CD4-positive, alpha-beta memory T cell (primary cell): ENCODE measurements at regions not wholly inside any gene's neighbourhood (a gene's known extent, or its start where the extent isn't known, plus 50 kb on each side); places are given as distances from the start of the nearest gene placed in this dataset.

Source experiments
- CTCF ChIA-PET: fragments of 350-600 bp; sonication (Branson Sonifier 250); formaldehyde crosslinking; loops from one replicate; lab custom pipeline; 2021; ENCODE audit warnings: inconsistent platforms; ENCODE audit not compliant: partially characterized antibody; lab: Charles Lee
- POLR2A ChIA-PET: fragments of 350-600 bp; sonication (Branson Sonifier 250); formaldehyde crosslinking; loops from one replicate; lab custom pipeline; 2021; ENCODE audit not compliant: partially characterized antibody; lab: Charles Lee
- DNase-seq, 5 donors: peaks; one replicate each; pipeline versions ENCODE4 v3.0.0 to v3.0.0-alpha.2; 2020 to 2022; ENCODE audit warnings: mixed read lengths in 1 of 5
- H3K27ac ChIP-seq: one replicate; pipeline ENCODE4 v1.7.0; 2013; ENCODE audit warnings: low read depth, low read length
- H3K27me3 ChIP-seq: 2 replicates; pipeline ENCODE4 v1.7.0; 2013; ENCODE audit warnings: mild to moderate bottlenecking, low read length, moderate library complexity; ENCODE audit not compliant: insufficient read depth
- H3K36me3 ChIP-seq: 2 replicates; pipeline ENCODE4 v1.7.0; 2013; ENCODE audit warnings: mild to moderate bottlenecking, low read length, moderate library complexity; ENCODE audit not compliant: insufficient read depth
- H3K4me1 ChIP-seq: 2 replicates; pipeline ENCODE4 v1.7.0; 2013; ENCODE audit warnings: mild to moderate bottlenecking, low read length, moderate library complexity; ENCODE audit not compliant: insufficient read depth
- H3K4me3 ChIP-seq, 2 donors: one replicate each; pipeline ENCODE4 v1.7.0; 2013; ENCODE audit warnings: low read length in 2 of 2, mild to moderate bottlenecking in 1 of 2
- H3K9me3 ChIP-seq, 2 donors: one replicate each; pipeline ENCODE4 v1.7.0; 2013; ENCODE audit warnings: low read length in 2 of 2, control low read depth in 1 of 2; ENCODE audit not compliant: control insufficient read depth in 1 of 2
- H3K27ac Mint-ChIP-seq, 7 donors: one replicate each; pipeline ENCODE4 v1.8.0; 2020 to 2021; ENCODE audit warnings: mixed read lengths in 7 of 7, mild to moderate bottlenecking in 6 of 7, inconsistent platforms in 3 of 7, moderate library complexity in 3 of 7
- H3K27me3 Mint-ChIP-seq, 2 donors: one replicate each; pipeline ENCODE4 v1.8.0; 2020 to 2021; ENCODE audit warnings: mixed read lengths in 2 of 2
- H3K36me3 Mint-ChIP-seq, 2 donors: one replicate each; pipeline ENCODE4 v1.8.0; 2020 to 2021; ENCODE audit warnings: mixed read lengths in 2 of 2, inconsistent platforms in 1 of 2, mild to moderate bottlenecking in 1 of 2
- H3K4me1 Mint-ChIP-seq, 4 donors: one replicate each; pipeline ENCODE4 v1.8.0; 2020 to 2021; ENCODE audit warnings: mixed read lengths in 4 of 4, mild to moderate bottlenecking in 1 of 4
- H3K4me3 Mint-ChIP-seq, 8 donors: one replicate each; pipeline ENCODE4 v1.8.0; 2020 to 2021; ENCODE audit warnings: mixed read lengths in 8 of 8, mild to moderate bottlenecking in 7 of 8, moderate library complexity in 6 of 8, inconsistent platforms in 3 of 8
- H3K9me3 Mint-ChIP-seq, 8 donors: one replicate each; pipeline ENCODE4 v1.8.0; 2020 to 2021; ENCODE audit warnings: mixed read lengths in 8 of 8, mild to moderate bottlenecking in 5 of 8, inconsistent platforms in 3 of 8, moderate library complexity in 1 of 8
- intact Hi-C: fragments of 100-400 bp; cut with micrococcal nuclease; formaldehyde crosslinking; loops from one replicate; pipeline ENCODE4 v1.15.1; 2023

- CTCF ChIA-PET: no interaction called here
- Histone ChIP-seq H3K27me3 (no peaks in the 10 kb centered on the region), H3K9me3 (no peaks in the 10 kb centered on the region), H3K4me1 (no peaks in the 10 kb centered on the region), H3K27ac (no peak overlapping the region), H3K36me3 (no peaks in the 10 kb centered on the region), H3K4me3 (no peak overlapping the region)
- Mint-ChIP-seq H3K4me3 (no peak overlapping the region), H3K9me3 (peaks cover 0 to 6% (median 3%) of the 10 kb centered on the region in 8 donors), H3K36me3 (no peaks in the 10 kb centered on the region), H3K4me1 (no peaks in the 10 kb centered on the region), H3K27me3 (no peaks in the 10 kb centered on the region), H3K27ac (no peak overlapping the region)
- no peak for DNase-seq
- POLR2A ChIA-PET: no interaction called here
- intact Hi-C loops: no loop called here
These were observed 1138.0 kb upstream of the SLC10A2 start for GRCh38 chr13:104204177-104204576.

- Histone ChIP-seq H3K36me3 (no peaks in the 10 kb centered on the region), H3K9me3 (no peaks in the 10 kb centered on the region), H3K4me1 (no peaks in the 10 kb centered on the region), H3K4me3 (no peak overlapping the region), H3K27ac (no peak overlapping the region), H3K27me3 (no peaks in the 10 kb centered on the region)
- H3K36me3 Mint-ChIP-seq: no peaks in the 10 kb centered on the region
- H3K27ac Mint-ChIP-seq: no peak overlapping the region
- H3K4me3 Mint-ChIP-seq: no peak overlapping the region
- peaks cover 0 to 9% (median 1%) of the 10 kb centered on the region in 8 donors for H3K9me3 Mint-ChIP-seq
- H3K27me3 Mint-ChIP-seq: no peaks in the 10 kb centered on the region
- ChIA-PET POLR2A (no interaction called here), CTCF (interaction anchor here (1.1 kb wide), 1 partner anchor 9 kb away, joined by 3 read pairs; no protein-coding TSS in a partner anchor)
- DNase-seq: no peak
- intact Hi-C loops: no loop called here
- H3K4me1 Mint-ChIP-seq: no peaks in the 10 kb centered on the region
These were observed 1132.6 kb upstream of the SLC10A2 start for GRCh38 chr13:104198801-104199200.

- ChIA-PET CTCF (no interaction called here), POLR2A (no interaction called here)
- no peaks in the 10 kb centered on the region for H3K36me3 ChIP-seq
- H3K9me3 ChIP-seq: no peaks in the 10 kb centered on the region
- no peaks in the 10 kb centered on the region for H3K27me3 Mint-ChIP-seq
- intact Hi-C loops: no loop called here
- no peaks in the 10 kb centered on the region for H3K36me3 Mint-ChIP-seq
- H3K27ac Mint-ChIP-seq: no peak overlapping the region
- H3K4me1 Mint-ChIP-seq: no peaks in the 10 kb centered on the region
- peaks cover 0 to 16% (median 1%) of the 10 kb centered on the region in 8 donors for H3K9me3 Mint-ChIP-seq
- no peak overlapping the region for H3K4me3 ChIP-seq
- H3K4me1 ChIP-seq: no peaks in the 10 kb centered on the region
- H3K27ac ChIP-seq: no peak overlapping the region
- H3K27me3 ChIP-seq: no peaks in the 10 kb centered on the region
- DNase-seq: no peak
- H3K4me3 Mint-ChIP-seq: no peak overlapping the region
These were observed 1130.4 kb upstream of the SLC10A2 start for GRCh38 chr13:104196611-104197010.

- no peaks in the 10 kb centered on the region for H3K36me3 Mint-ChIP-seq
- no peaks in the 10 kb centered on the region for H3K27me3 ChIP-seq
- DNase-seq: no peak
- CTCF ChIA-PET: no interaction called here
- intact Hi-C loops: no loop called here
- no peak overlapping the region for H3K27ac ChIP-seq
- H3K36me3 ChIP-seq: no peaks in the 10 kb centered on the region
- peaks cover 0 to 8% (median 4%) of the 10 kb centered on the region in 8 donors for H3K9me3 Mint-ChIP-seq
- H3K4me3 Mint-ChIP-seq: no peak overlapping the region
- no peak overlapping the region for H3K27ac Mint-ChIP-seq
- H3K4me1 Mint-ChIP-seq: no peaks in the 10 kb centered on the region
- no peaks in the 10 kb centered on the region for H3K4me1 ChIP-seq
- H3K4me3 ChIP-seq: no peak overlapping the region
- no peaks in the 10 kb centered on the region for H3K27me3 Mint-ChIP-seq
- POLR2A ChIA-PET: no interaction called here
- peaks cover 0 to 3% of the 10 kb centered on the region in 2 donors for H3K9me3 ChIP-seq
These were observed 1115.5 kb upstream of the SLC10A2 start for GRCh38 chr13:104181526-104182231.

GRCh38 chr13:104170980-104171555 is 1104.9 kb upstream of the SLC10A2 start:
- no peak overlapping the region for H3K27ac Mint-ChIP-seq
- ChIA-PET POLR2A (no interaction called here), CTCF (no interaction called here)
- no peaks in the 10 kb centered on the region for H3K4me1 ChIP-seq
- peaks cover 0 to 5% (median 2%) of the 10 kb centered on the region in 8 donors for H3K9me3 Mint-ChIP-seq
- H3K9me3 ChIP-seq: no peaks in the 10 kb centered on the region
- no peak for DNase-seq
- no peak overlapping the region for H3K4me3 ChIP-seq
- intact Hi-C loops: no loop called here
- no peaks in the 10 kb centered on the region for H3K36me3 ChIP-seq
- H3K27me3 Mint-ChIP-seq: no peaks in the 10 kb centered on the region
- H3K27me3 ChIP-seq: no peaks in the 10 kb centered on the region
- H3K4me1 Mint-ChIP-seq: no peaks in the 10 kb centered on the region
- no peak overlapping the region for H3K27ac ChIP-seq
- no peak overlapping the region for H3K4me3 Mint-ChIP-seq
- no peaks in the 10 kb centered on the region for H3K36me3 Mint-ChIP-seq

GRCh38 chr13:104163866-104164630 is 1097.8 kb upstream of the SLC10A2 start:
- no peaks in the 10 kb centered on the region for H3K4me1 Mint-ChIP-seq
- POLR2A ChIA-PET: no interaction called here
- Histone ChIP-seq H3K36me3 (no peaks in the 10 kb centered on the region), H3K9me3 (no peaks in the 10 kb centered on the region), H3K27ac (no peak overlapping the region), H3K4me3 (no peak overlapping the region), H3K4me1 (no peaks in the 10 kb centered on the region), H3K27me3 (no peaks in the 10 kb centered on the region)
- H3K27me3 Mint-ChIP-seq: no peaks in the 10 kb centered on the region
- intact Hi-C loops: no loop called here
- CTCF ChIA-PET: no interaction called here
- no peak for DNase-seq
- no peak overlapping the region for H3K4me3 Mint-ChIP-seq
- H3K27ac Mint-ChIP-seq: no peak overlapping the region
- peaks cover 0 to 6% (median 3%) of the 10 kb centered on the region in 8 donors for H3K9me3 Mint-ChIP-seq
- H3K36me3 Mint-ChIP-seq: no peaks in the 10 kb centered on the region

- H3K36me3 ChIP-seq: no peaks in the 10 kb centered on the region
- H3K27me3 Mint-ChIP-seq: no peaks in the 10 kb centered on the region
- H3K4me1 Mint-ChIP-seq: no peaks in the 10 kb centered on the region
- intact Hi-C loops: no loop called here
- no peak overlapping the region for H3K4me3 Mint-ChIP-seq
- no peak overlapping the region for H3K4me3 ChIP-seq
- no peak overlapping the region for H3K27ac Mint-ChIP-seq
- no peaks in the 10 kb centered on the region for H3K36me3 Mint-ChIP-seq
- H3K9me3 Mint-ChIP-seq: peaks cover 0 to 6% (median under 1%) of the 10 kb centered on the region in 8 donors
- no peaks in the 10 kb centered on the region for H3K27me3 ChIP-seq
- CTCF ChIA-PET: no interaction called here
- H3K4me1 ChIP-seq: no peaks in the 10 kb centered on the region
- no peak overlapping the region for H3K27ac ChIP-seq
- POLR2A ChIA-PET: no interaction called here
- H3K9me3 ChIP-seq: no peaks in the 10 kb centered on the region
- DNase-seq: no peak
These were observed 1094.3 kb upstream of the SLC10A2 start for GRCh38 chr13:104160536-104160935.
